ENCODE measurements at regions not wholly inside any gene's neighbourhood (a gene's known extent, or its start where the extent isn't known, plus 50 kb on each side); places are given as distances from the start of the nearest gene placed in this dataset.

GRCh38 chr4:112766422-112766821 is 129.5 kb downstream of the LARP7 start:
- no peak for TF ChIP-seq POLR2A (IDR thresholded peaks at IDR 0.05; ENCODE audit: low read length)
- no peak for TF ChIP-seq GATA1 (IDR thresholded peaks at IDR 0.05; ENCODE audit: low read depth, low read length)
